Keratinocyte (primary cell): ENCODE measurements at regions not wholly inside any gene's neighbourhood (a gene's known extent, or its start where the extent isn't known, plus 50 kb on each side); places are given as distances from the start of the nearest gene placed in this dataset.

Experiments
- DNase-seq: peaks from one replicate; pipeline ENCODE4 v3.0.0-alpha.2; 2011; ENCODE audit warnings: low read depth, missing footprints, low spot score
- FAIRE-seq: peaks from 2 replicates; lab custom pipeline; 2011; peaks lifted over from hg19 to GRCh38; lab: Jason Lieb, UNC
- H2AFZ ChIP-seq: 2 replicates; pipeline ENCODE4 v1.6.0; 2012; ENCODE audit warnings: low read length, control low read depth, inconsistent platforms; ENCODE audit not compliant: control insufficient read depth
- H3K27ac ChIP-seq: 2 replicates; pipeline ENCODE4 v1.5.1; 2011; ENCODE audit warnings: low read length; ENCODE audit not compliant: control insufficient read depth, insufficient read depth
- H3K27me3 ChIP-seq: 3 replicates; pipeline ENCODE4 v1.6.0; 2011; ENCODE audit warnings: low read length; ENCODE audit not compliant: control insufficient read depth, insufficient read depth; ENCODE audit errors: extremely low read depth
- H3K36me3 ChIP-seq, 2 experiments: 2 replicates in 1 of 2; 3 replicates in 1 of 2; pipeline ENCODE4 v1.5.1; 2011; ENCODE audit warnings: low read length in 2 of 2, mild to moderate bottlenecking in 1 of 2; ENCODE audit not compliant: control insufficient read depth in 2 of 2, insufficient read depth in 2 of 2; ENCODE audit errors: extremely low read depth in 1 of 2
- H3K4me1 ChIP-seq: 3 replicates; pipeline ENCODE4 v1.5.1; 2011; ENCODE audit warnings: low read length; ENCODE audit not compliant: control insufficient read depth, insufficient read depth; ENCODE audit errors: extremely low read depth
- H3K4me2 ChIP-seq: 3 replicates; pipeline ENCODE4 v1.6.0; 2011; ENCODE audit warnings: low read depth, low read length; ENCODE audit not compliant: control insufficient read depth, insufficient read depth; ENCODE audit errors: extremely low read depth
- H3K4me3 ChIP-seq, 3 experiments: fragments of 200-600 bp in 1 of 3; sonication (generic) in 1 of 3; 2 replicates in 2 of 3; 3 replicates in 1 of 3; pipeline ENCODE4 v1.5.1; 2011 to 2016; ENCODE audit warnings: low read length in 3 of 3, mild to moderate bottlenecking in 3 of 3, control low read depth in 2 of 3, inconsistent platforms in 1 of 3, low read depth in 1 of 3, mixed read lengths in 1 of 3, mixed run types in 1 of 3, moderate library complexity in 1 of 3; ENCODE audit not compliant: control insufficient read depth in 2 of 3, insufficient read depth in 2 of 3; ENCODE audit errors: extremely low read depth in 1 of 3
- H3K79me2 ChIP-seq: 2 replicates; pipeline ENCODE4 v1.6.0; 2012; ENCODE audit warnings: low read length; ENCODE audit not compliant: control insufficient read depth, insufficient read depth
- H3K9ac ChIP-seq: 3 replicates; pipeline ENCODE4 v1.6.0; 2011; ENCODE audit warnings: low read length; ENCODE audit not compliant: control insufficient read depth, insufficient read depth; ENCODE audit errors: extremely low read depth
- H3K9me1 ChIP-seq: 3 replicates; pipeline ENCODE4 v1.6.0; 2011; ENCODE audit warnings: low read length; ENCODE audit not compliant: control insufficient read depth, insufficient read depth; ENCODE audit errors: extremely low read depth
- H3K9me3 ChIP-seq: 2 replicates; pipeline ENCODE4 v1.5.1; 2012; ENCODE audit warnings: low read depth, low read length; ENCODE audit not compliant: control insufficient read depth
- H4K20me1 ChIP-seq: 3 replicates; pipeline ENCODE4 v1.6.0; 2011; ENCODE audit warnings: low read length; ENCODE audit not compliant: control insufficient read depth, insufficient read depth; ENCODE audit errors: extremely low read depth
- CTCF ChIP-seq, 3 experiments: IDR thresholded peaks in 1 of 3; conservative IDR thresholded peaks in 1 of 3; optimal IDR thresholded peaks in 1 of 3; 2 replicates in 2 of 3; 3 replicates in 1 of 3; pipeline versions ENCODE3 to v1.5.1; 2011; ENCODE audit warnings: low read length in 3 of 3, mild to moderate bottlenecking in 3 of 3, moderate library complexity in 2 of 3, control low read depth in 1 of 3, inconsistent platforms in 1 of 3; ENCODE audit not compliant: insufficient read depth in 2 of 3; ENCODE audit errors: extremely low read depth in 1 of 3
- EZH2 ChIP-seq: IDR thresholded peaks from one replicate; pipeline ENCODE4 v1.6.1; 2012; ENCODE audit warnings: inconsistent platforms, mild to moderate bottlenecking, low read length, moderate library complexity
- dilution Hi-C: fragments of 300-500 bp; cut with MboI; formaldehyde crosslinking; loops from one replicate; pipeline ENCODE4 v1.7.0; 2020; ENCODE audit warnings: low sequenced_read_pairs; ENCODE audit not compliant: extremely low pct_ligation_motif_present

DNA sequence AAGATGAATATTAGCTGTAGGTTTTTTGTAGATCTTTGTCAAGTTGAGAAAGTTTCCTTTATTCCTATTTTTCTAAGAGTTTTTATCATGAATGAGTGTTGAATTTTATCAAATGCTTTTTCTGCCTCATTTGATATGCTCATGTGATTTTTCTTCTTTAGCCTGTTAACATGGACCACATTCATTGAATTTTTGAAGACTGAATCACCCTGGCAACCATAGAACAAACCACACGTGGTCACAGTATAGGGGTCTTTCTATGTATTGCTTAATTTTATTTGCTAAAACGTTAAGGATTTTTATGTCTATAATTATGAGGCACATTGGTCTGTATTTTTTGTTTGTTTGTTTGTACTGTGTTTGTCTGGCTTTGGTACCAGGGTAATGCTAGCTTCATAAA lies 201.7 kb upstream of the CWC22 start:
- H3K4me2 ChIP-seq = no peak overlapping the region

GRCh38 chr2:180205621-180206235 lies 198.6 kb upstream of the CWC22 start:
- H3K9me1 ChIP-seq = no peaks in the 10 kb centered on the region
- TF ChIP-seq EZH2 = no peak
- no peak for TF ChIP-seq CTCF (optimal IDR thresholded peaks at IDR 0.05 in 1 of 3, IDR thresholded peaks at IDR 0.05 in 1 of 3, conservative IDR thresholded peaks at IDR 0.05 in 1 of 3; ENCODE audit: extremely low read depth in 1 of 3, insufficient read depth in 2 of 3, low read length in 3 of 3)
- dilution Hi-C loops = no loop called here
- H3K9me3 ChIP-seq = no peaks in the 10 kb centered on the region
- no peaks in the 10 kb centered on the region for H3K36me3 ChIP-seq
- no peak overlapping the region for H3K9ac ChIP-seq
- no peaks in the 10 kb centered on the region for H3K79me2 ChIP-seq
- H3K27ac ChIP-seq = no peak overlapping the region
- no peak overlapping the region for H2AFZ ChIP-seq
- peaks cover 3% of the 10 kb centered on the region for H3K4me1 ChIP-seq
- H3K27me3 ChIP-seq = no peaks in the 10 kb centered on the region
- DNase-seq = no peak
- no peak for FAIRE-seq
- no peak overlapping the region for H3K4me3 ChIP-seq
- H3K4me2 ChIP-seq = no peak overlapping the region
- H4K20me1 ChIP-seq = no peaks in the 10 kb centered on the region

More for the DNA sequence above, 201.7 kb upstream of the CWC22 start:
- Histone ChIP-seq H3K9me1 (no peaks in the 10 kb centered on the region), H4K20me1 (no peaks in the 10 kb centered on the region), H3K4me3 (no peak overlapping the region), H3K4me1 (peaks cover 3% of the 10 kb centered on the region), H3K9ac (no peak overlapping the region), H3K9me3 (no peaks in the 10 kb centered on the region), H3K27ac (no peak overlapping the region), H3K79me2 (no peaks in the 10 kb centered on the region), H2AFZ (no peak overlapping the region), H3K27me3 (no peaks in the 10 kb centered on the region), H3K36me3 (no peaks in the 10 kb centered on the region)
- dilution Hi-C loops = no loop called here
- TF ChIP-seq EZH2 (no peak), CTCF (optimal IDR thresholded peaks at IDR 0.05 in 1 of 3, IDR thresholded peaks at IDR 0.05 in 1 of 3, conservative IDR thresholded peaks at IDR 0.05 in 1 of 3; ENCODE audit: extremely low read depth in 1 of 3, insufficient read depth in 2 of 3, low read length in 3 of 3) (no peak)
- FAIRE-seq (no peak), DNase-seq (no peak)
